HG02938 (cell line): ENCODE measurements at regions not wholly inside any gene's neighbourhood (a gene's known extent, or its start where the extent isn't known, plus 50 kb on each side); places are given as distances from the start of the nearest gene placed in this dataset.

Source experiments
- ATAC-seq: cut with Tn5 transposase; IDR thresholded peaks from one replicate; pipeline ENCODE4 v1.9.1; 2021; ENCODE audit warnings: mild to moderate bottlenecking, moderate library complexity; ENCODE audit not compliant: unreplicated experiment

- ATAC-seq, result no peak
Observed at GRCh38 chr4:145427991-145428390, 53.7 kb upstream of the SMAD1 start.

- no peak for ATAC-seq
Observed at GRCh38 chr4:145427221-145427620, 54.4 kb upstream of the SMAD1 start.

- no peak for ATAC-seq
Observed at GRCh38 chr4:145423017-145423708, 58.5 kb upstream of the SMAD1 start.

GRCh38 chr4:145420595-145421214 lies 60.9 kb upstream of the SMAD1 start:
- ATAC-seq, result no peak

GRCh38 chr4:145418739-145419138 lies 62.9 kb upstream of the SMAD1 start:
- no peak for ATAC-seq

GRCh38 chr4:145417348-145418130 lies 64.1 kb upstream of the SMAD1 start:
- ATAC-seq, result no peak

- no peak for ATAC-seq
Observed at GRCh38 chr4:145414841-145415240, 66.8 kb upstream of the SMAD1 start.

- ATAC-seq, result no peak
Observed at GRCh38 chr4:145414226-145414625, 67.4 kb upstream of the SMAD1 start.

GRCh38 chr4:145406970-145407369 lies 74.7 kb upstream of the SMAD1 start:
- ATAC-seq, result no peak

- ATAC-seq, result no peak
Observed at GRCh38 chr4:145404761-145405160, 76.9 kb upstream of the SMAD1 start.

- no peak for ATAC-seq
Observed at GRCh38 chr4:145396581-145396980, 85.1 kb upstream of the SMAD1 start.

GRCh38 chr4:145390571-145390970 lies 91.1 kb upstream of the SMAD1 start:
- no peak for ATAC-seq

GRCh38 chr4:145389550-145389949 lies 92.1 kb upstream of the SMAD1 start:
- ATAC-seq, result no peak

GRCh38 chr4:145388043-145388442 lies 93.6 kb upstream of the SMAD1 start:
- no peak for ATAC-seq

- ATAC-seq, result no peak
Observed at GRCh38 chr4:145387079-145387478, 94.6 kb upstream of the SMAD1 start.

GRCh38 chr4:145381163-145381562 lies 100.5 kb upstream of the SMAD1 start:
- no peak for ATAC-seq

GRCh38 chr4:145380123-145380522 lies 101.5 kb upstream of the SMAD1 start:
- ATAC-seq, result no peak

GRCh38 chr4:145375416-145375815 lies 106.2 kb upstream of the SMAD1 start:
- ATAC-seq, result no peak

- no peak for ATAC-seq
Observed at GRCh38 chr4:145352438-145353145, 129.1 kb upstream of the SMAD1 start.

GRCh38 chr4:145351922-145352321 lies 129.7 kb upstream of the SMAD1 start:
- ATAC-seq, result no peak

- no peak for ATAC-seq
Observed at GRCh38 chr4:145351162-145351561, 130.5 kb upstream of the SMAD1 start.
